Mucosa of stomach (tissue), 1 donor: ENCODE measurements at regions not wholly inside any gene's neighbourhood (a gene's known extent, or its start where the extent isn't known, plus 50 kb on each side); places are given as distances from the start of the nearest gene placed in this dataset.

Experiments used
- H3K27me3 ChIP-seq: one replicate; pipeline ENCODE4 v1.7.0; 2013; ENCODE audit warnings: mild to moderate bottlenecking, low read length; ENCODE audit not compliant: control insufficient read depth, insufficient read depth
- H3K36me3 ChIP-seq: one replicate; pipeline ENCODE4 v1.7.0; 2013; ENCODE audit warnings: low read length; ENCODE audit not compliant: control insufficient read depth, insufficient read depth
- H3K4me1 ChIP-seq: one replicate; pipeline ENCODE4 v1.7.0; 2013; ENCODE audit warnings: mild to moderate bottlenecking, low read length; ENCODE audit not compliant: control insufficient read depth, insufficient read depth
- H3K4me3 ChIP-seq: one replicate; pipeline ENCODE4 v1.7.0; 2013; ENCODE audit warnings: low read length
- H3K9ac ChIP-seq: one replicate; pipeline ENCODE4 v1.7.0; 2013; ENCODE audit warnings: mild to moderate bottlenecking, low read length, moderate library complexity
- H3K9me3 ChIP-seq: one replicate; pipeline ENCODE4 v1.7.0; 2013; ENCODE audit warnings: mild to moderate bottlenecking, low read length, moderate library complexity; ENCODE audit not compliant: control insufficient read depth
- donor health status: Pancreatic carcinoma.

DNA sequence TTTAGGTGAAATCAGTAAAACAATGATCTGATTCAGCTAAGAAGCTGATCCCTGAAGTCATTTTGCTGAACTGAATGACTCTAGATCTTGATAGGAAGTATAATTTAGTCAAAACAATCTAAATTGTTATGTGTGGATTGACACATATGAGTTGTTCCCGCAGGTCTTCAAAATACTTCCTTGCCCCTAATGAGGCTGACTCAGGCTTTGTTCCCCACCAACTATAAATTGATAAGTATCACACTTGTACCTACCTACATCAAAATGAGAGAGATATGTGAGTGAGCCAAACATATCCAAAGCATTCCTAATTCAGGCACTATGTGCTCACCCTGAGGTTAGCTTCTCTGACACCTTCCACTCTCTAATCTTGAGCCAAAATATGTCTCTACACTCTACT, 507.1 kb downstream of the PLPP3 start:
- Histone ChIP-seq H3K4me1 (no peaks in the 10 kb centered on the region), H3K27me3 (no peaks in the 10 kb centered on the region), H3K9me3 (no peaks in the 10 kb centered on the region), H3K9ac (no peak overlapping the region), H3K4me3 (no peak overlapping the region), H3K36me3 (no peaks in the 10 kb centered on the region)

DNA sequence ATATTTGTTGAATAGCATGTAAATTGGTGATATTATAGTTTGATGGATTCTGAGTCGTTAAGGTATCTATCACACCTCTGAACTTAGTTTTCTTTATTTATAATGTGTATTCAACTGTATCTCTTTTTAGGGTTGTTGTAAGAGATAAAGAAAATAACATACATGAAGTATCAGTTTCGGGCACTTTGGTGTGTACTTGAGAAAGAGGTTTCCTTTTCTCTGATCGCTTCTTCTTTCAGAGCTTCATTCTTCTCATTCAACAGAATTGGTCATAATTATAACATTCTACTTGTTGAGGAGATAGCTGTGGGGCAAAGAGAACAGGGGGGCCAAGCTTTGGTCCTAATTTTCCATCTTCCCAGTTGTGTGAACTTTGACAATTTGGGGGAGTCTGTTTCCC, 508.0 kb downstream of the PLPP3 start:
- Histone ChIP-seq H3K4me1 (no peaks in the 10 kb centered on the region), H3K27me3 (no peaks in the 10 kb centered on the region), H3K4me3 (no peak overlapping the region), H3K9ac (no peak overlapping the region), H3K36me3 (no peaks in the 10 kb centered on the region), H3K9me3 (no peaks in the 10 kb centered on the region)

DNA sequence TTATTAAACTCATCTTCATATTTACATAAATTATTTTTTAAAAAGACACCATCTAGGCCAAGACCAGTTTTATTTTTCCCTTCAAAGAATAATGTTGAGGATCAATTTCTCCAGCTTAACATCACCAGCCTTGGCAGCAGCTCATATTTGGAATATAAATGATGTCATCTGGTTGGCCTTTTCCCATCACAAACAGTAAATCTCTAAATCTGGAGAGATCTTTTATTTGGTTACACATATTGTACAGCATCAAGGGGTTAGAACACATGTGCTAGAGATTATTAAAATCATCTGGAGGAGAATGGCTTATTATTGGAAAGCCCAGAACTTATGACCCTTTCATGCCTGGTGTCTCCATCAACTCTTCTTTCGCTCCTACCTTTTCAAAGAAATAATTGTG, 508.8 kb downstream of the PLPP3 start:
- Histone ChIP-seq H3K4me3 (no peak overlapping the region), H3K36me3 (no peaks in the 10 kb centered on the region), H3K4me1 (no peaks in the 10 kb centered on the region), H3K27me3 (no peaks in the 10 kb centered on the region), H3K9ac (no peak overlapping the region), H3K9me3 (no peaks in the 10 kb centered on the region)

- H3K4me1 ChIP-seq = no peaks in the 10 kb centered on the region
- no peaks in the 10 kb centered on the region for H3K36me3 ChIP-seq
- H3K4me3 ChIP-seq = no peak overlapping the region
- H3K27me3 ChIP-seq = no peaks in the 10 kb centered on the region
- H3K9ac ChIP-seq = no peak overlapping the region
- no peaks in the 10 kb centered on the region for H3K9me3 ChIP-seq
Measured at GRCh38 chr1:56069824-56070223, 509.5 kb downstream of the PLPP3 start.

DNA sequence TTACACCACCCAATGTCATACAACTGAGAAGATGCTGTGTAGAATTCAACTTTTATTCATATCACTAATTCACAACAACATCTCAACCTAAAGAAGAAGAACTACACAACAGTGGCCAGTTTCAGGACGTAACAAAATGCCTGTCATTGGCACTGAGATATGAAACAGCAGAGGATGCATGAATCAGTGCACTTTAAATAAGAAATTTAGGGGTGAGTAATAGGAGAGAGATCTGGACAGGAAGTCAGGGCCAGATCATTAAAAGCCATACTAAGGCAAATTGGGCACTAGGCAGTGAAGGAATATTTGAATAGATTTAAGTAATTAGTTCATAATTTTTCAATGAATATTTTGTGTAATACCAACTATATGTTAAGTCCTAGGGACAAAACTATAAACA, 510.5 kb downstream of the PLPP3 start:
- Histone ChIP-seq H3K36me3 (no peaks in the 10 kb centered on the region), H3K4me3 (no peak overlapping the region), H3K9ac (no peak overlapping the region), H3K9me3 (no peaks in the 10 kb centered on the region), H3K27me3 (no peaks in the 10 kb centered on the region), H3K4me1 (no peaks in the 10 kb centered on the region)

DNA sequence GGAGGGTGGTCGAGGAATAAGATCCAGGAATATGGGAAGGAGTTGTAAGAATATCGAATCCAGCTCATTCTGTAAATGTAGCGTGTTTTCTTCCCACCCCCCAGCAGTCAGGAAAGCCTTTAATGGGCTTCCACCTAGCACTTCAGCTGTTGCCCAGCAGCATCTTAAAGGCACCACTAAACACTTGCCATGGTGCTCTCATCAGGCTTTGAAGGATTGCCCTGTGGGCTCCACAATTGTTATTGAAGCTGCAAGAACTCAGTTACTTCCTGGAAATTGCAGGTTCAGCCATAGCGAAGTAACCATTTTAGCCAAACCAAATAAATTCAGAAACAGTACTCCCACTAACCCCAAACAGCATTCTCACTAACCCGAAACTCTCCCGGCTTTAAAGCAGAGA, 511.2 kb downstream of the PLPP3 start:
- no peak overlapping the region for H3K9ac ChIP-seq
- H3K9me3 ChIP-seq = no peaks in the 10 kb centered on the region
- no peak overlapping the region for H3K4me3 ChIP-seq
- no peaks in the 10 kb centered on the region for H3K36me3 ChIP-seq
- H3K27me3 ChIP-seq = no peaks in the 10 kb centered on the region
- H3K4me1 ChIP-seq = no peaks in the 10 kb centered on the region

DNA sequence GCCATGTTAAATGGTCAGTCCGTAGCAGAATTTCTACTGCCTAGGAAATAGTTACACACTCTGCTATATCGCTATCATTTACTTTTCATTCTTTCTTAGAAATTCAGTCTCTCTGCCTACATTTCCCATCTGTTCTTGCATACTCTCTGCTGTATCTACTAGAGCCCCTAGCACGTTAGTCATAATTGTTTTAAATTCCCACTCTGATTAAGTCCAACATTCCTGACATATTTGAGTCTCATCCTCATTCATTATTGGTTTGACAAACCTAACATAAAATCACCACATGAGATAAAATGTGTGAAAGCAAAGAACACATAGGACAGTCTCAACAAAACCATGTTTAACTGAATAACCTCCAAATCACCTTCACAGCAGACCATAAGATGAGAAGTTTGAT, 513.6 kb downstream of the PLPP3 start:
- H3K36me3 ChIP-seq = no peaks in the 10 kb centered on the region
- H3K9ac ChIP-seq = no peak overlapping the region
- no peak overlapping the region for H3K4me3 ChIP-seq
- H3K4me1 ChIP-seq = no peaks in the 10 kb centered on the region
- H3K27me3 ChIP-seq = no peaks in the 10 kb centered on the region
- H3K9me3 ChIP-seq = no peaks in the 10 kb centered on the region

DNA sequence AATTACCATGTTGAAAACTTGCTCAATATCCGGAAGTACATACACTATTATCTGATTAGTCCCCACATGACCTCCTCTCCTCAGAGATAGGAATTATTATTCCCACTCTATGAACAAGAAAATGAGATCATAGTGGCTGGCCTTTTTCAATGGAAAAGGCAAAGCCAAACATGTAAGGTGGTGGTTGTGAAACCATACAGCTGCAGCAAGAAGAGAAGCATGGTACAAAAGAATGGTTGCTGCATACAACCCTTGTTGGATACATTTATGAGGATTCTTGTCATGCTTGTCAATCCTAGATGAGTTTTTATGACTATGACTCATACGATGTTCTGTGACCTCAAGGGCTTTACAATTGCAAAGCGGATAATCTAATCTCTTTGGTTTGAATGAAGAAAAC, 514.7 kb downstream of the PLPP3 start:
- Histone ChIP-seq H3K4me3 (no peak overlapping the region), H3K9ac (no peak overlapping the region), H3K9me3 (no peaks in the 10 kb centered on the region), H3K4me1 (no peaks in the 10 kb centered on the region), H3K36me3 (no peaks in the 10 kb centered on the region), H3K27me3 (no peaks in the 10 kb centered on the region)

DNA sequence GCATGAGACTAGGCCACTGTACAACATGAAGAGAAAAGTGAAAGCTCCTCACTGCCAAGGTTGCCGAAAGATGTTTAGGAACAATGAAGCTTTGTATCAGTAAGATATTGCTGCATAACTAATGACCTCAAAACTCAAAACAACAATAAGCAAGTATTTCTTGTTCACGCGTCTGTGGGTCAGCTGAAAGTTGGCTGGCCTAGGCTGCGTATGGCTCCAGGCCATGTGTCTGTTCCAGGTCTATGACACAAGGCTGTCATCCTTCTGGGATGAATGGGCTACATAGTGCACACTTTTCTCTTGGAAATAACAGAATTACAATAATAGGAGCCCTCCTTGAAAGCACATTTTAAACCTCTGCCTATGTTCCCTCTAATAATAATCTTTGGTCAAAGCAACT, 515.9 kb downstream of the PLPP3 start:
- Histone ChIP-seq H3K36me3 (no peaks in the 10 kb centered on the region), H3K9ac (no peak overlapping the region)

DNA sequence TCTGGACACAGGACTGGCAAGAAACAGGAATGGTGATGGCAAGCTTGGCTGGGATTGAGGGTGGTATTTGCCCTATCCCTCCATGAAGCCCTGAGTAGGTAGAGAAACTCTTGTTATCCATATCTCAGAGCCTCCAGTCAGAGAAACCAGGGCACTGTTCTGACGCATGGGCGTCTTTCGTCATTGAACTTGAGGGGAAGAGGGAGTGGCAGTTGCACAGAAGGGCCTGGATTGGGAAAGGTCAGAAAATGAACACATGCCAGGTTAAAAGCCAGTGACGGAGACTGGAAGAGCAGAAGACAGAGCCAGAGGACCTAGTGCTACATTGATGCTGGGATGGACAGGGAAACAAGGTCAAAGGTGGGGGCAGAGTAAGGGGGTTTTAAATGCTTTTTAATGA, 516.7 kb downstream of the PLPP3 start:
- Histone ChIP-seq H3K4me1 (no peaks in the 10 kb centered on the region), H3K36me3 (no peaks in the 10 kb centered on the region), H3K9ac (no peak overlapping the region), H3K27me3 (no peaks in the 10 kb centered on the region), H3K9me3 (no peaks in the 10 kb centered on the region), H3K4me3 (no peak overlapping the region)

More for the DNA sequence above, 515.9 kb downstream of the PLPP3 start:
- H3K9me3 ChIP-seq = no peaks in the 10 kb centered on the region
- H3K27me3 ChIP-seq = no peaks in the 10 kb centered on the region
- H3K4me3 ChIP-seq = no peak overlapping the region
- no peaks in the 10 kb centered on the region for H3K4me1 ChIP-seq

- Histone ChIP-seq H3K36me3 (no peaks in the 10 kb centered on the region), H3K4me1 (no peaks in the 10 kb centered on the region), H3K27me3 (no peaks in the 10 kb centered on the region), H3K4me3 (no peak overlapping the region), H3K9ac (no peak overlapping the region), H3K9me3 (no peaks in the 10 kb centered on the region)
Measured at GRCh38 chr1:56061824-56062223, 517.5 kb downstream of the PLPP3 start.

GRCh38 chr1:56060906-56061305, 518.5 kb downstream of the PLPP3 start:
- Histone ChIP-seq H3K4me1 (no peaks in the 10 kb centered on the region), H3K9ac (no peak overlapping the region), H3K9me3 (no peaks in the 10 kb centered on the region), H3K36me3 (no peaks in the 10 kb centered on the region), H3K27me3 (no peaks in the 10 kb centered on the region), H3K4me3 (no peak overlapping the region)
